Testis (tissue), 2 donors: ENCODE measurements at regions not wholly inside any gene's neighbourhood (a gene's known extent, or its start where the extent isn't known, plus 50 kb on each side); places are given as distances from the start of the nearest gene placed in this dataset.

Experiments used
- DNase-seq: peaks from one replicate; pipeline ENCODE4 v3.0.0-alpha.2; 2019
- H3K27ac ChIP-seq, 2 donors: fragments of 200-600 bp; sonication (generic); one replicate each; pipeline ENCODE4 v1.5.1; 2019
- H3K27me3 ChIP-seq: fragments of 200-600 bp; sonication (generic); one replicate; pipeline ENCODE4 v1.5.1; 2019
- H3K36me3 ChIP-seq: fragments of 200-600 bp; sonication (generic); one replicate; pipeline ENCODE4 v1.5.1; 2017; ENCODE audit warnings: low read depth; ENCODE audit errors: missing control alignments
- H3K4me1 ChIP-seq: fragments of 200-600 bp; sonication (generic); one replicate; pipeline ENCODE4 v1.5.1; 2019
- H3K4me3 ChIP-seq, 2 donors: fragments of 200-600 bp; sonication (generic); one replicate each; pipeline ENCODE4 v1.5.1; 2017 to 2019
- H3K9me3 ChIP-seq: fragments of 200-600 bp; sonication (generic); one replicate; pipeline ENCODE4 v1.5.1; 2017
- POLR2A ChIP-seq: fragments of 450-650 bp; IDR thresholded peaks from one replicate; pipeline ENCODE4 v1.6.1; 2017; ENCODE audit warnings: antibody characterized with exemption, mild to moderate bottlenecking, moderate library complexity
- WGBS, 2 donors: methylation state at CpG; one replicate each; pipeline ENCODE4 v1.1.5; 2018; 5-methylcytosine and 5-hydroxymethylcytosine counted together
- intact Hi-C: fragments of 100-400 bp; cut with DNase I; formaldehyde crosslinking; loops from one replicate; pipeline ENCODE4 v1.15.1; 2023; ENCODE audit warnings: low total_unique reads
- TF ChIP-seq, protein P1 (sequence below), 3 experiments: fragments of 450-650 bp in 2 of 3; fragments of 200-600 bp in 1 of 3; sonication (generic) in 1 of 3; IDR thresholded peaks; one replicate each; pipeline ENCODE4 v1.5.1; 2016 to 2019; ENCODE audit warnings: antibody characterized with exemption in 3 of 3, mild to moderate bottlenecking in 2 of 3, moderate library complexity in 1 of 3

GRCh38 chr5:125564317-125564975 is 818.0 kb upstream of the ZNF608 start:
- Histone ChIP-seq H3K27ac (no peak overlapping the region), H3K36me3 (no peaks in the 10 kb centered on the region), H3K4me1 (no peaks in the 10 kb centered on the region), H3K9me3 (no peaks in the 10 kb centered on the region), H3K4me3 (no peak overlapping the region), H3K27me3 (no peaks in the 10 kb centered on the region)
- no peak for TF ChIP-seq POLR2A
- intact Hi-C loops: no loop called here
- WGBS, 2 donors: 98 to 99% methylated on average over 5 of the region's 5 CpGs
- no peak for DNase-seq

- H3K27me3 ChIP-seq: no peaks in the 10 kb centered on the region
- 84% methylated on average over 9 of the region's 9 CpGs for WGBS, 2 donors
- no peaks in the 10 kb centered on the region for H3K9me3 ChIP-seq
- H3K4me1 ChIP-seq: no peaks in the 10 kb centered on the region
- no peak overlapping the region for H3K27ac ChIP-seq
- intact Hi-C loops: no loop called here
- H3K4me3 ChIP-seq: no peak overlapping the region
- no peaks in the 10 kb centered on the region for H3K36me3 ChIP-seq
- no peak for TF ChIP-seq POLR2A
- TF ChIP-seq, protein P1, sequence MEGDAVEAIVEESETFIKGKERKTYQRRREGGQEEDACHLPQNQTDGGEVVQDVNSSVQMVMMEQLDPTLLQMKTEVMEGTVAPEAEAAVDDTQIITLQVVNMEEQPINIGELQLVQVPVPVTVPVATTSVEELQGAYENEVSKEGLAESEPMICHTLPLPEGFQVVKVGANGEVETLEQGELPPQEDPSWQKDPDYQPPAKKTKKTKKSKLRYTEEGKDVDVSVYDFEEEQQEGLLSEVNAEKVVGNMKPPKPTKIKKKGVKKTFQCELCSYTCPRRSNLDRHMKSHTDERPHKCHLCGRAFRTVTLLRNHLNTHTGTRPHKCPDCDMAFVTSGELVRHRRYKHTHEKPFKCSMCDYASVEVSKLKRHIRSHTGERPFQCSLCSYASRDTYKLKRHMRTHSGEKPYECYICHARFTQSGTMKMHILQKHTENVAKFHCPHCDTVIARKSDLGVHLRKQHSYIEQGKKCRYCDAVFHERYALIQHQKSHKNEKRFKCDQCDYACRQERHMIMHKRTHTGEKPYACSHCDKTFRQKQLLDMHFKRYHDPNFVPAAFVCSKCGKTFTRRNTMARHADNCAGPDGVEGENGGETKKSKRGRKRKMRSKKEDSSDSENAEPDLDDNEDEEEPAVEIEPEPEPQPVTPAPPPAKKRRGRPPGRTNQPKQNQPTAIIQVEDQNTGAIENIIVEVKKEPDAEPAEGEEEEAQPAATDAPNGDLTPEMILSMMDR (IDR thresholded peaks at IDR 0.05): no peak
- DNase-seq: no peak
These were observed 828.1 kb upstream of the ZNF608 start for GRCh38 chr5:125574491-125575044.

GRCh38 chr5:125575171-125575890 is 828.9 kb upstream of the ZNF608 start:
- no peak overlapping the region for H3K4me3 ChIP-seq
- H3K27ac ChIP-seq: no peak overlapping the region
- H3K36me3 ChIP-seq: no peaks in the 10 kb centered on the region
- H3K27me3 ChIP-seq: no peaks in the 10 kb centered on the region
- intact Hi-C loops: no loop called here
- 89 to 94% methylated on average over 1 of the region's 1 CpG for WGBS, 2 donors
- TF ChIP-seq, protein P1 (IDR thresholded peaks at IDR 0.05): no peak
- TF ChIP-seq POLR2A: no peak
- no peak for DNase-seq
- no peaks in the 10 kb centered on the region for H3K9me3 ChIP-seq
- H3K4me1 ChIP-seq: no peaks in the 10 kb centered on the region

DNA sequence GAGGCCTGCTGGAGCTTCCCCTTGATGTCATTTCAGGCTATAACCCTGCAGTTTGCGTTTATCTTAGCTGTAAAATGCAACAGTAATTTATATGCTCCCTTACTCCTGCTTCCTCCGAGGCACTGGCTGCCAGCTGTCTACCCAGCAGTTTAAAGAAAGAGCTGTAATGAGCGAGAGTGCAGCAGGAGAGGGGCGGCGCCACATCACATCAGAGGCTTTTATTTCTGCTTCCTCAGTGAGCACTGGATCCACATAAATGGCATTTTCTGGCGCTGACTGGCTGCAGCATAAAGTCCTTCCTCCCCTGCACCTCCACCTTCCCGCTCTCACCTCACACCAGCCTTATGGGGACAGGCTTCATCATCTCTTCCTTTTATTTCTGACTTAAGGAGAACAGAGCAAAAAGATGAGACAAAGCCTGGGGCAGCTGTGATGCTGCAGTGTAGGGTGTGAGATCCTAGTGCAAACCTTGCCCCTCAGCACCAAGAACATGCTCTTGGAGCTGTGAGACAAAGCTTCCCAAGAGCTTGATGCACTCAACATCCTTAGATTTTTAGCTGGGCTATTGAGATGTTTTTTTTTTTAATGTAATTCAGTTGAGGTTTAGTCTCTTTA is 829.6 kb upstream of the ZNF608 start:
- intact Hi-C loops: no loop called here
- no peaks in the 10 kb centered on the region for H3K36me3 ChIP-seq
- H3K4me3 ChIP-seq: no peak overlapping the region
- no peak overlapping the region for H3K27ac ChIP-seq
- no peaks in the 10 kb centered on the region for H3K4me1 ChIP-seq
- TF ChIP-seq, protein P1 (IDR thresholded peaks at IDR 0.05): no peak
- no peak for TF ChIP-seq POLR2A
- H3K27me3 ChIP-seq: no peaks in the 10 kb centered on the region
- 61 to 64% methylated on average over 7 of the region's 7 CpGs for WGBS, 2 donors
- no peaks in the 10 kb centered on the region for H3K9me3 ChIP-seq
- DNase-seq: no peak

DNA sequence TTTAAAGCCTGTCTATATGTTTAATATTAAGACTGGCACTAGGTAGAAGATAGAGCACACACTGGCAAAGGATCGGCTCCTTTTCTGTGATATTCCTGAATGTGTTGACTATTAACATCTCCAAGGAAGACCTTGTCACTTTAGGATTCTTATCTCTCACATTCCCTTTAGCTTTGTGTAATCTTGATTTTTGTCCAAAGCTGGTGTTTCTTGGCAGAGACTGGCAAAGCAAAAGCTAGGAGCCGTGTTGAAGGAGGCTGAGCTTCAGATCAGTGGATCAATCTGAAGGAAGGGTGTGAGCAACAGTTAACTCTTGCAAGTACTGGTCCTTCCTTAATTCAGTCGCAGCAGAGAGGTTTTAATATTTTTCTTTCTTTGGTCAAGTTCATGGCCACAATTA is 830.4 kb upstream of the ZNF608 start:
- Histone ChIP-seq H3K9me3 (no peaks in the 10 kb centered on the region), H3K4me3 (no peak overlapping the region), H3K4me1 (no peaks in the 10 kb centered on the region), H3K27ac (no peak overlapping the region), H3K36me3 (no peaks in the 10 kb centered on the region), H3K27me3 (no peaks in the 10 kb centered on the region)
- intact Hi-C loops: no loop called here
- WGBS, 2 donors: 61 to 66% methylated on average over 3 of the region's 3 CpGs
- TF ChIP-seq, protein P1 (IDR thresholded peaks at IDR 0.05): no peak
- no peak for TF ChIP-seq POLR2A
- no peak for DNase-seq
